K562 (cell line): ENCODE measurements at regions not wholly inside any gene's neighbourhood (a gene's known extent, or its start where the extent isn't known, plus 50 kb on each side); places are given as distances from the start of the nearest gene placed in this dataset.
A peak's percentile ranks its signal among the peaks of the same experiment; 100 is the strongest.

Source experiments
- ASH1L ChIP-seq: fragments of 450-650 bp; IDR thresholded peaks from 2 replicates; pipeline ENCODE4 v1.6.1; 2018; ENCODE audit warnings: borderline replicate concordance, mild to moderate bottlenecking, low read depth; ENCODE audit not compliant: partially characterized antibody
- ATF2 ChIP-seq: sonication (generic); formaldehyde crosslinking; IDR thresholded peaks from 2 replicates; pipeline ENCODE4 v1.8.1; 2022; ENCODE audit warnings: missing genetic modification reagents
- CSDE1 ChIP-seq, 2 experiments: fragments of 450-650 bp; IDR thresholded peaks; 2 replicates each; pipeline ENCODE4 v1.6.1; 2016; ENCODE audit warnings: mild to moderate bottlenecking in 1 of 2
- DNMT1 ChIP-seq: fragments of 450-650 bp; IDR thresholded peaks from 2 replicates; pipeline ENCODE4 v1.6.1; 2016; ENCODE audit warnings: antibody characterized with exemption, mild to moderate bottlenecking
- HDAC1 ChIP-seq, 2 experiments: fragments of 450-650 bp; IDR thresholded peaks; 2 replicates each; pipeline ENCODE4 v1.6.1; 2016 to 2017; ENCODE audit warnings: inconsistent platforms in 1 of 2, mild to moderate bottlenecking in 1 of 2, moderate library complexity in 1 of 2
- HNRNPH1 ChIP-seq: fragments of 200-400 bp; formaldehyde crosslinking; optimal IDR thresholded peaks from 2 replicates; pipeline ENCODE3; 2017; ENCODE audit warnings: low read depth, mild to moderate bottlenecking, low read length, moderate library complexity
- JUN ChIP-seq, 2 experiments: sonication (generic) in 1 of 2; formaldehyde crosslinking in 1 of 2; IDR thresholded peaks; 2 replicates each; pipeline versions ENCODE4 v1.6.1 to v1.8.0; 2012 to 2022; ENCODE audit warnings: borderline replicate concordance in 2 of 2, mild to moderate bottlenecking in 2 of 2, improper control_type of control experiment in 1 of 2, low read depth in 1 of 2, low read length in 1 of 2, missing genetic modification reagents in 1 of 2
- PKNOX1 ChIP-seq: fragments of 450-650 bp; IDR thresholded peaks from 2 replicates; pipeline ENCODE4 v1.6.1; 2016
- POLR2G ChIP-seq: fragments of 200-400 bp; formaldehyde crosslinking; IDR thresholded peaks from 2 replicates; pipeline ENCODE4 v1.6.1; 2017; ENCODE audit warnings: low read depth, mild to moderate bottlenecking, antibody characterized with exemption, low read length, moderate library complexity
- RFX7 ChIP-seq: fragments of 250-450 bp; sonication (Bioruptor Pico); IDR thresholded peaks from 2 replicates; pipeline ENCODE4 v1.5.1; 2021; ENCODE audit warnings: mild to moderate bottlenecking
- SIN3A ChIP-seq, 2 experiments: fragments of 150-350 bp in 1 of 2; IDR thresholded peaks; 2 replicates each; pipeline ENCODE4 v1.6.1; 2011 to 2016; ENCODE audit warnings: borderline replicate concordance in 2 of 2, low read depth in 2 of 2, low read length in 2 of 2, mild to moderate bottlenecking in 2 of 2, moderate library complexity in 2 of 2; ENCODE audit not compliant: control insufficient read depth in 1 of 2
- SNRNP70 ChIP-seq: fragments of 200-400 bp; formaldehyde crosslinking; optimal IDR thresholded peaks from 2 replicates; pipeline ENCODE3; 2017; ENCODE audit warnings: low read depth, low read length
- SREBF1 ChIP-seq: fragments of 150-350 bp; IDR thresholded peaks from 2 replicates; pipeline ENCODE4 v1.6.1; 2014; ENCODE audit warnings: antibody characterized with exemption, low read depth, low read length, borderline replicate concordance
- STAT5A ChIP-seq: IDR thresholded peaks from 2 replicates; pipeline ENCODE4 v1.6.1; 2012; ENCODE audit warnings: low read length, inconsistent platforms, borderline replicate concordance
- XRCC5 ChIP-seq: fragments of 200-400 bp; formaldehyde crosslinking; IDR thresholded peaks from 2 replicates; pipeline ENCODE4 v1.6.1; 2017; ENCODE audit warnings: low read depth, mild to moderate bottlenecking, low read length
- ZNF133 ChIP-seq: fragments of 250-450 bp; sonication (Bioruptor Pico); IDR thresholded peaks from 2 replicates; pipeline ENCODE4 v1.4.0; 2020; ENCODE audit warnings: mild to moderate bottlenecking
- ZNF274 ChIP-seq: IDR thresholded peaks from 2 replicates; pipeline ENCODE4 v1.6.1; 2011; ENCODE audit warnings: low read depth, mild to moderate bottlenecking, low read length, moderate library complexity, borderline replicate concordance
- ZNF507 ChIP-seq: conservative IDR thresholded peaks from 2 replicates; pipeline ENCODE4 v1.6.1; 2017; ENCODE audit warnings: missing genetic modification characterization, missing compliant biosample characterization
- ZNF717 ChIP-seq: fragments of 250-450 bp; sonication (Bioruptor Pico); IDR thresholded peaks from 2 replicates; pipeline ENCODE4 v1.5.0; 2021
- TF ChIP-seq, protein P1 (sequence below): fragments of 250-450 bp; sonication (Bioruptor Pico); IDR thresholded peaks from 2 replicates; pipeline ENCODE4 v1.9.0; 2021; ENCODE audit warnings: mild to moderate bottlenecking, inconsistent platforms
- TF ChIP-seq, protein P2 (sequence below): sonication (generic); formaldehyde crosslinking; IDR thresholded peaks from 2 replicates; pipeline ENCODE4 v1.8.0; 2022; ENCODE audit warnings: missing genetic modification reagents, mild to moderate bottlenecking, borderline replicate concordance

DNA sequence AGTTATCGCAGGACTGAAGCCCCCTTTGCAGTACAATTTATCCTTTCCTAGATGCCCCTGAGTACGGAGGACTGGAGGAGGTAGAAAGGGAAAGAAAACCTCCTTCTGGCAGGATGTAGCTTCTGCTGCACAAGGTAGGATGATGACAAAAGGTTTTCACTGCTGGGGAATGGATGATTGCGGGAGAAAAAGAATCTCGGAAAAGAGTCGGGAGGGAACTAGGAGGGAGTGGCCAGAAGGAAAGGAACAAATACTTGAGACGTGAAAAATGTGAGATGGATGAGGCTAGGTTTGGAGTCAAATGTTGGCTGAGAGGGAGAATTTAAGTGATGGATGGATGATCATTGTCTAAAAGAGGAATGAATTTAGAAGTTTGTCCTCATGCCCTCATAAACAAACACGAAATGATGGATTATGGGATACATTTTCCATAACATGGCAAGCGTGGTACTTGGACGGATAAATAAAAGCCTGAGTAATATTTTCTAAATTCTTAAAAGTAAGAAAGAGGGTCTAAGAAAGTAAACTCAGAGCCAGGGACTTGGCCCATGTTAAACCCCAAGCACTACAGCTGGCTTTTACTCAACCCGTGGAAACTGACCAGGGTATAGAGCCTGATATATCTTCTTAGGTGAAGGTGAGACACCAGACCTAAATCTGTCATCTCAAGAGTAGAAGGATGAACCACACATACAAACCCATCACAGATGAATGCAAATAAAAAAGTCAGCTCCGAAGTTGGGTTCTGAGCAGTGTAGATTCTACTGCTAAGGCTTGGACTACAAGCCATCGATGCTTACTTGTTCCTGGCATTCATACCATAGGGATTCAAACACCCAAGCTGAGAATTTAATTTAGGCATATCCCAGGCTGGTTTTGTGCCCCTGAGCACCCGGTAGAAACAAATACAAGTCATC lies 72.4 kb downstream of the HFE start (continued):
- TF ChIP-seq ATF2: no peak
- TF ChIP-seq HDAC1 (IDR thresholded peaks at IDR 0.05): peak in 1 of 2 experiments; percentile 74; a peak in 2 of 4 replicates
- no peak; a peak in 1 of 4 replicates for TF ChIP-seq CSDE1 (IDR thresholded peaks at IDR 0.05)
- TF ChIP-seq POLR2G: peak; percentile 51
- no peak for TF ChIP-seq PKNOX1
- no peak for TF ChIP-seq RFX7 (CRISPR knock-in tag)
- TF ChIP-seq JUN (IDR thresholded peaks at IDR 0.05; ENCODE audit: borderline replicate concordance, low read depth, low read length): no peak
- no peak for TF ChIP-seq JUN (CRISPR knock-in tag; IDR thresholded peaks at IDR 0.05; ENCODE audit: borderline replicate concordance)
- TF ChIP-seq XRCC5: 0 out of 2 replicates have a peak, but pooled peaks have one; percentile 34
- TF ChIP-seq HNRNPH1: peak; percentile 48
- no peak for TF ChIP-seq SNRNP70
- 0 out of 2 replicates have a peak, but pooled peaks have one; percentile 34 for TF ChIP-seq ZNF274
- TF ChIP-seq ZNF717 (CRISPR knock-in tag): peak; percentile 19; the same call in 1 of the 2 replicates
- no peak for TF ChIP-seq ZNF507 (tag)
- TF ChIP-seq, protein P1, sequence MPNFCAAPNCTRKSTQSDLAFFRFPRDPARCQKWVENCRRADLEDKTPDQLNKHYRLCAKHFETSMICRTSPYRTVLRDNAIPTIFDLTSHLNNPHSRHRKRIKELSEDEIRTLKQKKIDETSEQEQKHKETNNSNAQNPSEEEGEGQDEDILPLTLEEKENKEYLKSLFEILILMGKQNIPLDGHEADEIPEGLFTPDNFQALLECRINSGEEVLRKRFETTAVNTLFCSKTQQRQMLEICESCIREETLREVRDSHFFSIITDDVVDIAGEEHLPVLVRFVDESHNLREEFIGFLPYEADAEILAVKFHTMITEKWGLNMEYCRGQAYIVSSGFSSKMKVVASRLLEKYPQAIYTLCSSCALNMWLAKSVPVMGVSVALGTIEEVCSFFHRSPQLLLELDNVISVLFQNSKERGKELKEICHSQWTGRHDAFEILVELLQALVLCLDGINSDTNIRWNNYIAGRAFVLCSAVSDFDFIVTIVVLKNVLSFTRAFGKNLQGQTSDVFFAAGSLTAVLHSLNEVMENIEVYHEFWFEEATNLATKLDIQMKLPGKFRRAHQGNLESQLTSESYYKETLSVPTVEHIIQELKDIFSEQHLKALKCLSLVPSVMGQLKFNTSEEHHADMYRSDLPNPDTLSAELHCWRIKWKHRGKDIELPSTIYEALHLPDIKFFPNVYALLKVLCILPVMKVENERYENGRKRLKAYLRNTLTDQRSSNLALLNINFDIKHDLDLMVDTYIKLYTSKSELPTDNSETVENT (CRISPR knock-in tag): 0 out of 2 replicates have a peak, but pooled peaks have one; percentile 35
- TF ChIP-seq ZNF133: no peak
- TF ChIP-seq SREBF1: no peak
- TF ChIP-seq, protein P2, sequence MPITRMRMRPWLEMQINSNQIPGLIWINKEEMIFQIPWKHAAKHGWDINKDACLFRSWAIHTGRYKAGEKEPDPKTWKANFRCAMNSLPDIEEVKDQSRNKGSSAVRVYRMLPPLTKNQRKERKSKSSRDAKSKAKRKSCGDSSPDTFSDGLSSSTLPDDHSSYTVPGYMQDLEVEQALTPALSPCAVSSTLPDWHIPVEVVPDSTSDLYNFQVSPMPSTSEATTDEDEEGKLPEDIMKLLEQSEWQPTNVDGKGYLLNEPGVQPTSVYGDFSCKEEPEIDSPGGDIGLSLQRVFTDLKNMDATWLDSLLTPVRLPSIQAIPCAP (CRISPR knock-in tag): no peak
- TF ChIP-seq STAT5A: no peak; the same call in 1 of the 2 replicates
- TF ChIP-seq SIN3A (IDR thresholded peaks at IDR 0.05; ENCODE audit: borderline replicate concordance in 2 of 2, control insufficient read depth in 1 of 2, low read depth in 2 of 2, low read length in 2 of 2): peak; percentile 6 to 55; a peak in 1 of 4 replicates
- no peak for TF ChIP-seq DNMT1
- no peak for TF ChIP-seq ASH1L
